Body of pancreas (tissue), 4 donors: ENCODE measurements at regions not wholly inside any gene's neighbourhood (a gene's known extent, or its start where the extent isn't known, plus 50 kb on each side); places are given as distances from the start of the nearest gene placed in this dataset.
A peak's percentile ranks its signal among the peaks of the same experiment; 100 is the strongest.

Source experiments
- ATAC-seq: fragments of 150-250 bp; one replicate; pipeline ENCODE4 v1.9.1; 2016
- DNase-seq, 4 donors: peaks; one replicate each; pipeline ENCODE4 v3.0.0-alpha.2; 2019
- H3K27ac ChIP-seq, 4 donors: fragments of 200-600 bp; sonication (generic); 1 replicate in 3 of 4; 2 replicates in 1 of 4; pipeline versions ENCODE4 v1.5.1 to v1.6.1; 2016 to 2019; ENCODE audit warnings: mild to moderate bottlenecking in 1 of 4, mixed read lengths in 1 of 4, moderate library complexity in 1 of 4
- H3K27me3 ChIP-seq, 2 donors: fragments of 200-600 bp; sonication (generic); one replicate each; pipeline ENCODE4 v1.6.0; 2016; ENCODE audit warnings: mild to moderate bottlenecking in 1 of 2
- H3K36me3 ChIP-seq, 2 donors: fragments of 200-600 bp; sonication (generic); replicated peaks in 1 of 2; 2 replicates each; pipeline ENCODE4 v1.5.1; 2016; ENCODE audit warnings: low read depth in 2 of 2; ENCODE audit not compliant: insufficient read depth in 1 of 2
- H3K4me1 ChIP-seq: fragments of 200-600 bp; sonication (generic); one replicate; pipeline ENCODE4 v1.6.0; 2016
- H3K4me3 ChIP-seq, 2 donors: fragments of 200-600 bp; sonication (generic); 1 replicate in 1 of 2; 2 replicates in 1 of 2; pipeline ENCODE4 v1.5.1; 2016 to 2019
- H3K9me3 ChIP-seq, 3 donors: fragments of 200-600 bp; sonication (generic); 1 replicate in 2 of 3; 2 replicates in 1 of 3; pipeline ENCODE4 v1.5.1; 2016
- POLR2A ChIP-seq, 3 donors: fragments of 450-650 bp; IDR thresholded peaks; one replicate each; pipeline ENCODE4 v1.6.1; 2016; ENCODE audit warnings: antibody characterized with exemption in 3 of 3, mild to moderate bottlenecking in 2 of 3
- WGBS, 2 donors: methylation state at CpG; one replicate each; pipeline ENCODE4 v1.1.5; 2017; 5-methylcytosine and 5-hydroxymethylcytosine counted together
- intact Hi-C: fragments of 100-400 bp; cut with DNase I; formaldehyde crosslinking; loops from one replicate; pipeline ENCODE4 v1.15.1; 2023
- TF ChIP-seq, protein P1 (sequence below), 7 experiments: fragments of 450-650 bp in 4 of 7; fragments of 200-600 bp in 3 of 7; sonication (generic) in 3 of 7; IDR thresholded peaks; one replicate each; pipeline ENCODE4 v1.5.1; 2016 to 2019; ENCODE audit warnings: antibody characterized with exemption in 7 of 7

DNA sequence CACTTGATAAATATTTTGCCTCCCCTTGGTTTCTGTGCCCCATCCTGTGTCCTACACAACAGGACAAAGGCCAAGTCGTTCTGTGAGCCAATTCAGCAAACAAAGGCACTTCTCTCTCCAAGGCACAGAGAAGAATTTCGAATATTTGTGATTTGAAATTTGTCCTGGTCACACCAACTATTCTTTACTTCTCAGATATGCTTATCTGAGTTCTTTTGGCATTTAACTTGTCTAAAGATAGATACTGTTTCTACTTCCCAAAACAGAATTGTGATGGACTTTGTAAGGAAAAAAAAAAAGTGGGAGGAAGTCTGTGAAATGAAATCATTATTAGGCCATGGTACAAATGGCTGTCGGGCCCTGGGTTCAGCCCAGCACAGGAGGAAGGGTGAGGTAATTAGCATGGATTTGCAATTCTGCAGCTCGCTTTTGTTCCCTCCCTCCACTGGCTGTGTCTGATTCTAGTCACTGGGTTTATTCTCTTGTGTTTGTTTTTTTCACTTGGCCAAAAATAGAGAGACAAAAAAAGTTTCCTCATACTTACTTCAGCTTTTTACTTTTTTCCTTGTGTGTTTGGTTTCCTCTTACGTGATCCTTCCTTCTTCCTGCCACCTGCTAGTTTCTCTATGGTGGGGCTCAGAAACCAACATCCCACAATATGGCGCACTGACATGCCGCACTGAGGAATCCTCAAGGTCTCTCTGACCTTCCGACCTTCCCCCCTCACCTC is 108.2 kb upstream of the MKLN1 start:
- no peak for TF ChIP-seq POLR2A (IDR thresholded peaks at IDR 0.05)
- TF ChIP-seq, protein P1, sequence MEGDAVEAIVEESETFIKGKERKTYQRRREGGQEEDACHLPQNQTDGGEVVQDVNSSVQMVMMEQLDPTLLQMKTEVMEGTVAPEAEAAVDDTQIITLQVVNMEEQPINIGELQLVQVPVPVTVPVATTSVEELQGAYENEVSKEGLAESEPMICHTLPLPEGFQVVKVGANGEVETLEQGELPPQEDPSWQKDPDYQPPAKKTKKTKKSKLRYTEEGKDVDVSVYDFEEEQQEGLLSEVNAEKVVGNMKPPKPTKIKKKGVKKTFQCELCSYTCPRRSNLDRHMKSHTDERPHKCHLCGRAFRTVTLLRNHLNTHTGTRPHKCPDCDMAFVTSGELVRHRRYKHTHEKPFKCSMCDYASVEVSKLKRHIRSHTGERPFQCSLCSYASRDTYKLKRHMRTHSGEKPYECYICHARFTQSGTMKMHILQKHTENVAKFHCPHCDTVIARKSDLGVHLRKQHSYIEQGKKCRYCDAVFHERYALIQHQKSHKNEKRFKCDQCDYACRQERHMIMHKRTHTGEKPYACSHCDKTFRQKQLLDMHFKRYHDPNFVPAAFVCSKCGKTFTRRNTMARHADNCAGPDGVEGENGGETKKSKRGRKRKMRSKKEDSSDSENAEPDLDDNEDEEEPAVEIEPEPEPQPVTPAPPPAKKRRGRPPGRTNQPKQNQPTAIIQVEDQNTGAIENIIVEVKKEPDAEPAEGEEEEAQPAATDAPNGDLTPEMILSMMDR (IDR thresholded peaks at IDR 0.05) = no peak
- DNase-seq = peak; percentile 21 to 67 (median 36)
- intact Hi-C loops = no loop called here
- no peaks in the 10 kb centered on the region for H3K27me3 ChIP-seq
- WGBS, 2 donors = 40 to 58% methylated on average over 8 of the region's 8 CpGs
- no peaks in the 10 kb centered on the region for H3K9me3 ChIP-seq
- no peak overlapping the region for H3K4me3 ChIP-seq
- peaks cover 16% of the 10 kb centered on the region for H3K4me1 ChIP-seq
- H3K36me3 ChIP-seq = no peaks in the 10 kb centered on the region
- peak; percentile 86 for ATAC-seq
- H3K27ac ChIP-seq = peak overlapping the region in 3 of 4 donors; percentile 52 to 74 (median 58)

DNA sequence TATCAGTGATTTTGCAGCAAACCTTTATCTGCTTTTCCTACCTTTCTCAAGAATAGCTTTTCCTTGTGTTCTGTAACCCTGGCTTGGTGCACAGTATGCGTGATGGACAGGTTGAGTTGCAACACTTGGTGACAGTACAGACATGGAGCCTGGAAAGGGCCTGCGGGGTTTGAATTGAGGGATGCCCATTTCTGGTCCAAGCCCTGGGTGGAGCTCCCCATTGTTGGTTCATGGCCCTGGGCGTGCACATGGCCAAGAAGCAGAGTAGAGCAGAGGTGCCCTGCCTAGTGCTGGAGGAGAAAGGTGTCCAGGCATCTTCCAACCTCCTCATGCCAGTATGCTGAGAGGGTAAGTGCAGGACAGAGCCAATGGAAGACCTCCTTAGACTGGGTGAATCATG is 106.6 kb upstream of the MKLN1 start:
- 94 to 96% methylated on average over 2 to 3 of the region's 3 CpGs for WGBS, 2 donors
- no peak overlapping the region for H3K27ac ChIP-seq
- H3K36me3 ChIP-seq = no peaks in the 10 kb centered on the region
- H3K4me3 ChIP-seq = no peak overlapping the region
- DNase-seq = no peak
- no peaks in the 10 kb centered on the region for H3K9me3 ChIP-seq
- peaks cover 26% of the 10 kb centered on the region for H3K4me1 ChIP-seq
- intact Hi-C loops = no loop called here
- H3K27me3 ChIP-seq = no peaks in the 10 kb centered on the region
- ATAC-seq = no peak
- no peak for TF ChIP-seq POLR2A (IDR thresholded peaks at IDR 0.05)
- TF ChIP-seq, protein P1 (IDR thresholded peaks at IDR 0.05) = no peak

DNA sequence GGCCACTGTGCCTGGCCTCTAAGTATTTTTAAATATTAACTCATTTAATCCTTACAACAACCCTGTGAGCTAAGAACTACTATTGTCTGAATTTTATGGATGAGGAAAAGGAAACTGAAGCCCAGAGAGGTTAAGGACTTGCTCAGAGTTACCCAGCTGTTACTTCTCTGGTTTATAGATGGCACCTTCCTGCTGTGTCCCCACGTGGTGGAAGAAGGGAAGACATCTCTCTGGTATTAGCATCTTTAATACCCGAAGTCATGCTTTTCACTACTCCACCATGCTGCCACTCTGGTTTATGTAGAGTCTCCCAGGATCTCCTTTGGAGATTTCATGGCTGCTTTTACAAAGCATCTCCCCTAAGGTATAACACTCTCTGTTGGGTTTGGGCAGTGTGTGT is 105.5 kb upstream of the MKLN1 start:
- Histone ChIP-seq H3K4me3 (no peak overlapping the region), H3K27me3 (no peaks in the 10 kb centered on the region), H3K4me1 (peaks cover 32% of the 10 kb centered on the region), H3K9me3 (no peaks in the 10 kb centered on the region), H3K27ac (no peak overlapping the region), H3K36me3 (no peaks in the 10 kb centered on the region)
- intact Hi-C loops = no loop called here
- TF ChIP-seq, protein P1 (IDR thresholded peaks at IDR 0.05) = no peak
- no peak for TF ChIP-seq POLR2A (IDR thresholded peaks at IDR 0.05)
- DNase-seq (no peak), ATAC-seq (no peak)
- WGBS, 2 donors = 66 to 71% methylated on average over 2 of the region's 2 CpGs

DNA sequence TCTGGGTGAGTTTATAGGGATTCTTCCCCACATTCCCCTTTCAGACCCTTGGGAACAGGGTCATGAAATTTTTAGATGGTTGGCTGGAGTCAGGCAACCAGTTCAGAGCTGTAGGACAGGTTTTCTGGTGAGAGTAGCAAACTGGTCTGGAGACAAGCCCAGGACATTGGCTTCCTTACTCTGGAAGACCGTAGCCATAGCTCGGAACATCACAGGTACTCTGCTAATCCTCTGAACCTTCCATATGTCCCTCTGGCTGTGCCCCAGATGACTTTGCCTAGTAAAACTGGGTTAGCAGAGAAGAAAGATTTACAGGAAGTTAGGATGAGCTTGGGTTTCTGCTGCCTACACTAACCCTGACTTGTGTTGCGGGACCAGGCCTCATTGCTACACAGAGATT is 104.5 kb upstream of the MKLN1 start:
- Histone ChIP-seq H3K4me1 (peaks cover 32% of the 10 kb centered on the region), H3K27ac (no peak overlapping the region), H3K9me3 (no peaks in the 10 kb centered on the region), H3K4me3 (no peak overlapping the region), H3K36me3 (no peaks in the 10 kb centered on the region), H3K27me3 (no peaks in the 10 kb centered on the region)
- DNase-seq = no peak
- ATAC-seq = no peak
- 80 to 97% methylated on average over 3 of the region's 3 CpGs for WGBS, 2 donors
- TF ChIP-seq, protein P1 (IDR thresholded peaks at IDR 0.05) = no peak
- no peak for TF ChIP-seq POLR2A (IDR thresholded peaks at IDR 0.05)
- intact Hi-C loops = no loop called here

DNA sequence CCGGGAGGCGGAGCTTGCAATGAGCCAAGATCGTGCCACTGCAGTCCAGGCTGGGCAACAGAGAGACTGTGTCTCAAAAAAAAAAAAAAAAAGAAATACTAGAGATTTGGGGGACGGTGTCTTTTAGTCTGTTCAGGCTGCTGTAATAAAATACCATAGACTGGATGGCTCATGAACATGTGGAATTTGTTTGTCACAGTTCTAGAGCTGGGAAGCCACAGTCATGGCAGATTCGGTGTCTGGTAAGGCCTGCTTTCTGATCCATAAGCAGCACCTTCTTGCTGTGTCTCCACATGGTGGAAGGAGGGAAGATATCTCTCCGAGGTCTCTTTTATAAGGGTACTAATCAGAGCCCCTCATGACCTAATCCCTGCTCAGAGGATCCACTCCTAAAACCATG is 102.7 kb upstream of the MKLN1 start:
- no peak overlapping the region for H3K4me3 ChIP-seq
- TF ChIP-seq, protein P1 (IDR thresholded peaks at IDR 0.05) = no peak
- TF ChIP-seq POLR2A (IDR thresholded peaks at IDR 0.05) = no peak
- no peaks in the 10 kb centered on the region for H3K9me3 ChIP-seq
- H3K36me3 ChIP-seq = no peaks in the 10 kb centered on the region
- ATAC-seq (no peak), DNase-seq (no peak)
- H3K27me3 ChIP-seq = no peaks in the 10 kb centered on the region
- intact Hi-C loops = no loop called here
- peaks cover 22% of the 10 kb centered on the region for H3K4me1 ChIP-seq
- H3K27ac ChIP-seq = peak overlapping the region; percentile 50 to 77 (median 62)
- 95 to 96% methylated on average over 6 of the region's 6 CpGs for WGBS, 2 donors
